K562 (cell line): ENCODE measurements at regions not wholly inside any gene's neighbourhood (a gene's known extent, or its start where the extent isn't known, plus 50 kb on each side); places are given as distances from the start of the nearest gene placed in this dataset.

Experiments
- ATAC-seq: fragments of 200-7000 bp; cut with Tn5 transposase; 3 replicates; pipeline ENCODE4 v1.9.1; 2020; ENCODE audit warnings: moderate library complexity
- BruUV-seq: library from RNA; stranded (reverse); fragments of 400-500 nt; replicated peaks from 2 replicates; lab custom pipeline; 2021; lab: Mats Ljungman, UMichigan
- CTCF ChIA-PET: fragments of 300-600 bp; formaldehyde crosslinking; extraction: SDS; loops from one replicate; lab custom pipeline; 2021; ENCODE audit warnings: low intra/inter-chr PET ratio; lab: Yijun Ruan, JAX
- POLR2A ChIA-PET: fragments of 300-600, 350-650 bp; sonication (Branson Sonifier 250); formaldehyde crosslinking; extraction: SDS; loops from one replicate; lab custom pipeline; 2021; ENCODE audit warnings: antibody characterized with exemption, inconsistent platforms; lab: Yijun Ruan, JAX
- DNase-seq, 4 experiments: peaks; one replicate each; pipeline versions ENCODE4 v3.0.0 to v3.0.0-alpha.2; 2011 to 2018; ENCODE audit warnings: low spot score in 3 of 4, mixed read lengths in 3 of 4; ENCODE audit errors: extremely low read depth in 1 of 4
- FAIRE-seq: peaks from 2 replicates; lab custom pipeline; 2011; peaks lifted over from hg19 to GRCh38; lab: Jason Lieb, UNC
- H2AFZ ChIP-seq: 2 replicates; pipeline ENCODE4 v1.6.0; 2011; ENCODE audit warnings: low read depth, low read length, control low read depth, inconsistent platforms
- H3K27ac ChIP-seq: fragments of 200-600 bp; 3 replicates; pipeline ENCODE4 v1.8.0; 2011; ENCODE audit warnings: low read depth, mild to moderate bottlenecking, control low read depth, inconsistent platforms, low read length, moderate library complexity, mixed read lengths; ENCODE audit errors: extremely low read depth
- H3K27me3 ChIP-seq, 2 experiments: fragments of 300-600 bp in 1 of 2; 2 replicates in 1 of 2; 3 replicates in 1 of 2; pipeline versions ENCODE4 v1.6.0 to v1.8.0; 2011; ENCODE audit warnings: inconsistent platforms in 2 of 2, low read length in 2 of 2, mild to moderate bottlenecking in 1 of 2, mixed read lengths in 1 of 2, moderate library complexity in 1 of 2; ENCODE audit not compliant: control insufficient read depth in 2 of 2, insufficient read depth in 2 of 2
- H3K36me3 ChIP-seq: fragments of 300-600 bp; 3 replicates; pipeline ENCODE4 v1.8.0; 2011; ENCODE audit warnings: mild to moderate bottlenecking, low read length, inconsistent platforms; ENCODE audit not compliant: control insufficient read depth, insufficient read depth
- H3K4me1 ChIP-seq, 2 experiments: fragments of 200-600 bp in 1 of 2; replicated peaks in 1 of 2; 2 replicates in 1 of 2; 3 replicates in 1 of 2; pipeline versions ENCODE4 v1.5.1 to v1.8.0; 2011; ENCODE audit warnings: inconsistent platforms in 2 of 2, low read length in 2 of 2, mild to moderate bottlenecking in 1 of 2, mixed read lengths in 1 of 2, moderate library complexity in 1 of 2; ENCODE audit not compliant: control insufficient read depth in 2 of 2, insufficient read depth in 2 of 2
- H3K4me2 ChIP-seq: 2 replicates; pipeline ENCODE4 v1.6.1; 2011; ENCODE audit warnings: low read length, control low read depth, inconsistent platforms, mixed read lengths; ENCODE audit not compliant: insufficient read depth
- H3K4me3 ChIP-seq: fragments of 200-600 bp; sonication (generic), shearing (Covaris generic); 2 replicates; pipeline ENCODE4 v1.5.1; 2016; ENCODE audit warnings: control low read depth, inconsistent platforms
- H3K79me2 ChIP-seq: fragments of 200-600 bp; 3 replicates; pipeline ENCODE4 v1.8.0; 2011; ENCODE audit warnings: low read length, inconsistent platforms; ENCODE audit not compliant: control insufficient read depth, insufficient read depth
- H3K9ac ChIP-seq, 2 experiments: 2 replicates each; pipeline versions ENCODE4 v1.6.0 to v1.6.1; 2011; ENCODE audit warnings: low read depth in 2 of 2, low read length in 2 of 2, control low read depth in 1 of 2, inconsistent platforms in 1 of 2, mild to moderate bottlenecking in 1 of 2, mixed read lengths in 1 of 2; ENCODE audit not compliant: insufficient read depth in 1 of 2
- H3K9me1 ChIP-seq: one replicate; pipeline ENCODE4 v1.6.0; 2011; ENCODE audit warnings: inconsistent platforms, mild to moderate bottlenecking, low read length, moderate library complexity; ENCODE audit not compliant: control insufficient read depth, insufficient read depth
- H3K9me3 ChIP-seq: replicated peaks from 2 replicates; pipeline ENCODE4 v1.5.1; 2011; ENCODE audit warnings: low read depth, low read length, inconsistent platforms; ENCODE audit not compliant: control insufficient read depth, insufficient read depth
- H4K20me1 ChIP-seq: replicated peaks from 2 replicates; pipeline ENCODE4 v1.6.1; 2011; ENCODE audit warnings: low read length, inconsistent platforms, mixed read lengths; ENCODE audit not compliant: control insufficient read depth, insufficient read depth
- BDP1 ChIP-seq: IDR thresholded peaks from 3 replicates; pipeline ENCODE4 v1.6.1; 2011; ENCODE audit not compliant: insufficient read length, insufficient read depth
- FOXP1 ChIP-seq: sonication (generic); formaldehyde crosslinking; IDR thresholded peaks from 2 replicates; pipeline ENCODE4 v1.8.0; 2022; ENCODE audit warnings: mild to moderate bottlenecking, missing genetic modification reagents
- KAT8 ChIP-seq: fragments of 450-650 bp; IDR thresholded peaks from 2 replicates; pipeline ENCODE4 v1.6.1; 2016; ENCODE audit warnings: low read depth, mild to moderate bottlenecking
- OTX1 ChIP-seq: fragments of 450-650 bp; formaldehyde crosslinking; IDR thresholded peaks from 2 replicates; pipeline ENCODE4 v1.4.0; 2022; ENCODE audit warnings: mild to moderate bottlenecking
- SREBF2 ChIP-seq: sonication (generic); formaldehyde crosslinking; IDR thresholded peaks from 2 replicates; pipeline ENCODE4 v1.4.0; 2020; ENCODE audit warnings: mild to moderate bottlenecking, missing genetic modification reagents
- ZNF699 ChIP-seq: fragments of 250-450 bp; sonication (Bioruptor Pico); IDR thresholded peaks from 2 replicates; pipeline ENCODE4 v1.8.0; 2021; ENCODE audit warnings: mild to moderate bottlenecking, moderate library complexity; ENCODE audit not compliant: insufficient replicate concordance
- WGBS: fragments of 100-300 bp; shearing (Covaris generic); methylation state at CpG from one replicate; pipeline ENCODE4 v1.1.6; 2016; ENCODE audit warnings: low coverage, mixed read lengths; ENCODE audit not compliant: insufficient coverage; ENCODE audit errors: missing lambda C conversion rate; 5-methylcytosine and 5-hydroxymethylcytosine counted together
- in situ Hi-C: fragments of 300-500 bp; cut with MboI; formaldehyde crosslinking; loops from 4 replicates; pipeline ENCODE4 v1.15.0; 2018; ENCODE audit warnings: inconsistent platforms, mixed read lengths
- intact Hi-C: fragments of 100-400 bp; cut with micrococcal nuclease; formaldehyde crosslinking; loops from 2 replicates; pipeline ENCODE4 v1.14.2; 2022
- TF ChIP-seq, protein P1 (sequence below), 2 experiments: fragments of 450-650 bp in 1 of 2; sonication (generic) in 1 of 2; formaldehyde crosslinking in 1 of 2; IDR thresholded peaks; 2 replicates each; pipeline versions ENCODE4 v1.7.1 to v1.9.0; 2016 to 2022; ENCODE audit warnings: inconsistent platforms in 1 of 2, mild to moderate bottlenecking in 1 of 2, missing genetic modification reagents in 1 of 2
- TF ChIP-seq, protein P2 (sequence below): fragments of 450-650 bp; IDR thresholded peaks from 2 replicates; pipeline ENCODE4 v1.6.1; 2016

DNA sequence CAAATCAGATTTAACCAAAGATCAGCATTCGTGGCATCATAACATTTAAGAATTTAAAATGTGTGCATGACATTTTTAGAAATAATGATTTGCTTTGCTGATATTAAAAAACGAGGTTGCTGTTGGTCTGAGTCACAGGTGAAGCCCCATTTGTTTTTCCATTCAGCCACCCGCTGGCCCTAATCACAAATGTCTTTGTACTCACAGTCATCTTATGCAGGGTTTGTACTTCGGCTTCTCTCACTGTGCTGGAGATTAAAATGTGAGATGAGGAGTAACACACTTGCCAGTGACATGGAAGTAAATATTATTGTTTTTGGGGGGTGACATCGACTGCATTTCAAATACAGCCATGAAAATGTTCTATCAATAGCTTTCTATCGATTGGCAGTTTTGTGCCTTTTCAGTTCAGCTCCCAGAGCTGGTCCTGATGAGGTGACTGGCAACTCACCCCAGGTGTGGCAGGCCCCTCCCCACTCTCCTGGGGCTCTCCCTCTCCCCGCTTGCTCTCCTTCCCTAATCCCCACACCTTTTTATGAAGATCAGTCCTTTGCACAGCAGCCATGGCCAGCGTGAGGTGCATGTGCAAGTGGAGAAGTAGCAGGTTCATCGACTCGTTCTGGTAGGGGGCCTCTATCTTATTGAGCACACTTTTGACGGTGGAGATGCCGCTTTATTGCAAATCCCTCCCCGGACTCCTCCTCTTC lies 58.8 kb upstream of the FUCA2 start:
- no peaks in the 10 kb centered on the region for H3K9me1 ChIP-seq
- BruUV-seq = no TSS peak
- ATAC-seq (no peak), FAIRE-seq (no peak), DNase-seq (no peak)
- H3K79me2 ChIP-seq = no peaks in the 10 kb centered on the region
- ChIA-PET CTCF (no interaction called here), POLR2A (interaction anchor here (0.7 kb wide), 1 partner anchor 275 kb away, joined by 3 read pairs; no protein-coding TSS in a partner anchor)
- no peak overlapping the region for H3K4me3 ChIP-seq
- H3K36me3 ChIP-seq = no peaks in the 10 kb centered on the region
- H4K20me1 ChIP-seq = no peaks in the 10 kb centered on the region
- no peak overlapping the region for H3K27ac ChIP-seq
- no peaks in the 10 kb centered on the region for H3K9me3 ChIP-seq
- in situ Hi-C loops (loop anchor here (10.0 to 25.0 kb wide), 2 partner anchors 655 to 1642 kb away; no protein-coding TSS in a partner anchor), intact Hi-C loops (loop anchor here (10.0 kb wide), 1 partner anchor 1365 kb away; no protein-coding TSS in a partner anchor)
- no peak overlapping the region for H2AFZ ChIP-seq
- 8% methylated on average over 13 of the region's 13 CpGs for WGBS
- H3K27me3 ChIP-seq = peaks cover 0 to 12% of the 10 kb centered on the region in 2 experiments; a peak in 2 of 5 replicates
- no peak for TF ChIP-seq OTX1 (CRISPR knock-in tag)
- TF ChIP-seq, protein P1, sequence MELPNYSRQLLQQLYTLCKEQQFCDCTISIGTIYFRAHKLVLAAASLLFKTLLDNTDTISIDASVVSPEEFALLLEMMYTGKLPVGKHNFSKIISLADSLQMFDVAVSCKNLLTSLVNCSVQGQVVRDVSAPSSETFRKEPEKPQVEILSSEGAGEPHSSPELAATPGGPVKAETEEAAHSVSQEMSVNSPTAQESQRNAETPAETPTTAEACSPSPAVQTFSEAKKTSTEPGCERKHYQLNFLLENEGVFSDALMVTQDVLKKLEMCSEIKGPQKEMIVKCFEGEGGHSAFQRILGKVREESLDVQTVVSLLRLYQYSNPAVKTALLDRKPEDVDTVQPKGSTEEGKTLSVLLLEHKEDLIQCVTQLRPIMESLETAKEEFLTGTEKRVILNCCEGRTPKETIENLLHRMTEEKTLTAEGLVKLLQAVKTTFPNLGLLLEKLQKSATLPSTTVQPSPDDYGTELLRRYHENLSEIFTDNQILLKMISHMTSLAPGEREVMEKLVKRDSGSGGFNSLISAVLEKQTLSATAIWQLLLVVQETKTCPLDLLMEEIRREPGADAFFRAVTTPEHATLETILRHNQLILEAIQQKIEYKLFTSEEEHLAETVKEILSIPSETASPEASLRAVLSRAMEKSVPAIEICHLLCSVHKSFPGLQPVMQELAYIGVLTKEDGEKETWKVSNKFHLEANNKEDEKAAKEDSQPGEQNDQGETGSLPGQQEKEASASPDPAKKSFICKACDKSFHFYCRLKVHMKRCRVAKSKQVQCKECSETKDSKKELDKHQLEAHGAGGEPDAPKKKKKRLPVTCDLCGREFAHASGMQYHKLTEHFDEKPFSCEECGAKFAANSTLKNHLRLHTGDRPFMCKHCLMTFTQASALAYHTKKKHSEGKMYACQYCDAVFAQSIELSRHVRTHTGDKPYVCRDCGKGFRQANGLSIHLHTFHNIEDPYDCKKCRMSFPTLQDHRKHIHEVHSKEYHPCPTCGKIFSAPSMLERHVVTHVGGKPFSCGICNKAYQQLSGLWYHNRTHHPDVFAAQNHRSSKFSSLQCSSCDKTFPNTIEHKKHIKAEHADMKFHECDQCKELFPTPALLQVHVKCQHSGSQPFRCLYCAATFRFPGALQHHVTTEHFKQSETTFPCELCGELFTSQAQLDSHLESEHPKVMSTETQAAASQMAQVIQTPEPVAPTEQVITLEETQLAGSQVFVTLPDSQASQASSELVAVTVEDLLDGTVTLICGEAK (IDR thresholded peaks at IDR 0.05) = no peak
- TF ChIP-seq, protein P1 (CRISPR knock-in tag; IDR thresholded peaks at IDR 0.05) = no peak
- TF ChIP-seq SREBF2 (CRISPR knock-in tag) = no peak
- no peak for TF ChIP-seq ZNF699 (CRISPR knock-in tag)
- no peak for TF ChIP-seq BDP1
- no peak for TF ChIP-seq FOXP1 (CRISPR knock-in tag)
- no peak for TF ChIP-seq KAT8
- TF ChIP-seq, protein P2, sequence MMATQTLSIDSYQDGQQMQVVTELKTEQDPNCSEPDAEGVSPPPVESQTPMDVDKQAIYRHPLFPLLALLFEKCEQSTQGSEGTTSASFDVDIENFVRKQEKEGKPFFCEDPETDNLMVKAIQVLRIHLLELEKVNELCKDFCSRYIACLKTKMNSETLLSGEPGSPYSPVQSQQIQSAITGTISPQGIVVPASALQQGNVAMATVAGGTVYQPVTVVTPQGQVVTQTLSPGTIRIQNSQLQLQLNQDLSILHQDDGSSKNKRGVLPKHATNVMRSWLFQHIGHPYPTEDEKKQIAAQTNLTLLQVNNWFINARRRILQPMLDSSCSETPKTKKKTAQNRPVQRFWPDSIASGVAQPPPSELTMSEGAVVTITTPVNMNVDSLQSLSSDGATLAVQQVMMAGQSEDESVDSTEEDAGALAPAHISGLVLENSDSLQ = no peak
- H3K4me2 ChIP-seq = no peak overlapping the region
- H3K9ac ChIP-seq = no peak overlapping the region; a peak in 1 of 4 replicates
- H3K4me1 ChIP-seq = no peaks in the 10 kb centered on the region
